ENCODE measurements at regions not wholly inside any gene's neighbourhood (a gene's known extent, or its start where the extent isn't known, plus 50 kb on each side); places are given as distances from the start of the nearest gene placed in this dataset.
"Not testable (repeated sequence)": the region's sequence is repeated elsewhere in the genome, so short reads cannot be mapped to it uniquely, and the experiment has no call there.

- no peaks in the 10 kb centered on the region for H3K4me1 Mint-ChIP-seq (ENCODE audit: unreplicated experiment)
- DNase-seq (ENCODE audit: extremely low spot score, unreplicated experiment): no peak
- H3K36me3 Mint-ChIP-seq: no peaks in the 10 kb centered on the region
- no peak overlapping the region for H3K4me3 Mint-ChIP-seq
- H3K9me3 Mint-ChIP-seq: no peaks in the 10 kb centered on the region
- TF ChIP-seq CTCF (conservative IDR thresholded peaks at IDR 0.05): no peak
- no peak overlapping the region for H3K27ac Mint-ChIP-seq
- H3K27me3 Mint-ChIP-seq: no peaks in the 10 kb centered on the region
These were observed 330.7 kb downstream of the LRRC70 start for GRCh38 chr5:62909326-62909725.

- no peak overlapping the region for H3K27ac Mint-ChIP-seq
- H3K9me3 Mint-ChIP-seq: peaks cover 4% of the 10 kb centered on the region
- no peaks in the 10 kb centered on the region for H3K27me3 Mint-ChIP-seq
- H3K36me3 Mint-ChIP-seq: no peaks in the 10 kb centered on the region
- no peak for TF ChIP-seq CTCF (conservative IDR thresholded peaks at IDR 0.05)
- no peaks in the 10 kb centered on the region for H3K4me1 Mint-ChIP-seq (ENCODE audit: unreplicated experiment)
- H3K4me3 Mint-ChIP-seq: no peak overlapping the region
- DNase-seq (ENCODE audit: extremely low spot score, unreplicated experiment): no peak
These were observed 323.5 kb downstream of the LRRC70 start for GRCh38 chr5:62902126-62902525.

- Mint-ChIP-seq H3K27ac (no peak overlapping the region), H3K9me3 (peaks cover 4% of the 10 kb centered on the region), H3K4me3 (no peak overlapping the region), H3K36me3 (no peaks in the 10 kb centered on the region), H3K4me1 (ENCODE audit: unreplicated experiment) (no peaks in the 10 kb centered on the region), H3K27me3 (no peaks in the 10 kb centered on the region)
- no peak for TF ChIP-seq CTCF (conservative IDR thresholded peaks at IDR 0.05)
- DNase-seq (ENCODE audit: extremely low spot score, unreplicated experiment): no peak
These were observed 322.4 kb downstream of the LRRC70 start for GRCh38 chr5:62900976-62901375.

GRCh38 chr5:62896121-62896893, 317.7 kb downstream of the LRRC70 start:
- TF ChIP-seq CTCF (conservative IDR thresholded peaks at IDR 0.05): no peak
- peaks cover 3% of the 10 kb centered on the region for H3K9me3 Mint-ChIP-seq
- no peak overlapping the region for H3K27ac Mint-ChIP-seq
- no peak for DNase-seq (ENCODE audit: extremely low spot score, unreplicated experiment)
- H3K27me3 Mint-ChIP-seq: no peaks in the 10 kb centered on the region
- H3K4me1 Mint-ChIP-seq (ENCODE audit: unreplicated experiment): no peaks in the 10 kb centered on the region
- H3K4me3 Mint-ChIP-seq: no peak overlapping the region
- H3K36me3 Mint-ChIP-seq: peaks cover 3% of the 10 kb centered on the region

GRCh38 chr5:62886603-62887315, 308.1 kb downstream of the LRRC70 start:
- Mint-ChIP-seq H3K9me3 (no peaks in the 10 kb centered on the region), H3K4me3 (no peak overlapping the region), H3K36me3 (no peaks in the 10 kb centered on the region), H3K27me3 (no peaks in the 10 kb centered on the region), H3K27ac (no peak overlapping the region), H3K4me1 (ENCODE audit: unreplicated experiment) (peaks cover 5% of the 10 kb centered on the region)
- no peak for TF ChIP-seq CTCF (conservative IDR thresholded peaks at IDR 0.05)
- DNase-seq (ENCODE audit: extremely low spot score, unreplicated experiment): no peak

GRCh38 chr5:62837330-62837729, 258.7 kb downstream of the LRRC70 start:
- not testable (repeated sequence) for H3K36me3 Mint-ChIP-seq; DNase-seq (ENCODE audit: extremely low spot score, unreplicated experiment); H3K27me3 Mint-ChIP-seq; H3K4me3 Mint-ChIP-seq; H3K27ac Mint-ChIP-seq; H3K4me1 Mint-ChIP-seq (ENCODE audit: unreplicated experiment)
- H3K9me3 Mint-ChIP-seq: peaks cover 16% of the 10 kb centered on the region

All from type B pancreatic cell (in vitro differentiated cells).